ENCODE measurements at regions not wholly inside any gene's neighbourhood (a gene's known extent, or its start where the extent isn't known, plus 50 kb on each side); places are given as distances from the start of the nearest gene placed in this dataset.

- Histone ChIP-seq H3K4me3 (ENCODE audit: low read depth, low read length) (no peak overlapping the region), H3K9me3 (ENCODE audit: control insufficient read depth, insufficient read depth, low read length) (peaks cover 7% of the 10 kb centered on the region; the same call in 1 of the 2 replicates), H3K27ac (ENCODE audit: low read depth, low read length) (no peak overlapping the region), H3K27me3 (ENCODE audit: control insufficient read depth, insufficient read depth, low read length) (peaks cover 39% of the 10 kb centered on the region)
- no peak for DNase-seq (ENCODE audit: low read depth, low spot score)
- TF ChIP-seq CTCF (IDR thresholded peaks at IDR 0.05; ENCODE audit: low read depth, low read length): no peak
- ChIA-PET CTCF (interaction anchor here (0.7 to 2.0 kb wide), 6 partner anchors 12 to 1280 kb away, joined by 3 to 15 read pairs (median 4); partner anchors contain the start of gene HOXA5), POLR2A (interaction anchor here (0.7 to 2.4 kb wide), 3 partner anchors 137 to 995 kb away, joined by 3 to 18 read pairs (median 5); partner anchors contain the start of genes CBX3 and HNRNPA2B1)
Measured at GRCh38 chr7:25863005-25863728, 288.8 kb upstream of the NFE2L3 start.

GRCh38 chr7:25863729-25864110 lies 288.3 kb upstream of the NFE2L3 start:
- POLR2A ChIA-PET: no interaction called here
- CTCF ChIA-PET: interaction anchor here (1.0 to 1.7 kb wide), 4 partner anchors 32 to 1297 kb away, joined by 3 to 5 read pairs (median 4); no protein-coding TSS in a partner anchor
- TF ChIP-seq CTCF (IDR thresholded peaks at IDR 0.05; ENCODE audit: low read depth, low read length): no peak
- H3K27ac ChIP-seq (ENCODE audit: low read depth, low read length): no peak overlapping the region
- no peak for DNase-seq (ENCODE audit: low read depth, low spot score)
- no peak overlapping the region for H3K4me3 ChIP-seq (ENCODE audit: low read depth, low read length)
- peaks cover 43% of the 10 kb centered on the region for H3K27me3 ChIP-seq (ENCODE audit: control insufficient read depth, insufficient read depth, low read length)
- H3K9me3 ChIP-seq (ENCODE audit: control insufficient read depth, insufficient read depth, low read length): peaks cover 3% of the 10 kb centered on the region; the same call in 1 of the 2 replicates

- POLR2A ChIA-PET: interaction anchor here (0.6 kb wide), 1 partner anchor 1741 kb away, joined by 3 read pairs; no protein-coding TSS in a partner anchor
- no peak for DNase-seq (ENCODE audit: low read depth, low spot score)
- Histone ChIP-seq H3K27ac (ENCODE audit: low read depth, low read length) (no peak overlapping the region), H3K4me3 (ENCODE audit: low read depth, low read length) (no peak overlapping the region), H3K27me3 (ENCODE audit: control insufficient read depth, insufficient read depth, low read length) (peaks cover 43% of the 10 kb centered on the region), H3K9me3 (ENCODE audit: control insufficient read depth, insufficient read depth, low read length) (no peaks in the 10 kb centered on the region)
- CTCF ChIA-PET: interaction anchor here (0.6 to 1.7 kb wide), 12 partner anchors 10 to 1297 kb away, joined by 3 to 13 read pairs (median 4); no protein-coding TSS in a partner anchor
- TF ChIP-seq CTCF (IDR thresholded peaks at IDR 0.05; ENCODE audit: low read depth, low read length): no peak
Measured at GRCh38 chr7:25864511-25864910, 287.5 kb upstream of the NFE2L3 start.

GRCh38 chr7:25864943-25865751 lies 286.9 kb upstream of the NFE2L3 start:
- no peak overlapping the region for H3K27ac ChIP-seq (ENCODE audit: low read depth, low read length)
- CTCF ChIA-PET: interaction anchor here (1.0 to 1.7 kb wide), 11 partner anchors 11 to 1296 kb away, joined by 3 to 13 read pairs (median 4); no protein-coding TSS in a partner anchor
- no peaks in the 10 kb centered on the region for H3K9me3 ChIP-seq (ENCODE audit: control insufficient read depth, insufficient read depth, low read length)
- POLR2A ChIA-PET: interaction anchor here (0.6 kb wide), 1 partner anchor 1742 kb away, joined by 3 read pairs; no protein-coding TSS in a partner anchor
- H3K27me3 ChIP-seq (ENCODE audit: control insufficient read depth, insufficient read depth, low read length): peaks cover 43% of the 10 kb centered on the region
- no peak for DNase-seq (ENCODE audit: low read depth, low spot score)
- TF ChIP-seq CTCF (IDR thresholded peaks at IDR 0.05; ENCODE audit: low read depth, low read length): no peak
- H3K4me3 ChIP-seq (ENCODE audit: low read depth, low read length): no peak overlapping the region

Data from AG04450 (cell line).